GM08714 (cell line): ENCODE measurements at regions not wholly inside any gene's neighbourhood (a gene's known extent, or its start where the extent isn't known, plus 50 kb on each side); places are given as distances from the start of the nearest gene placed in this dataset.

ENCODE experiments used
- H3K4me3 ChIP-seq: fragments of 200-500 bp; sonication (Bioruptor generic); 2 replicates; pipeline ENCODE4 v1.5.1; 2014; ENCODE audit warnings: mild to moderate bottlenecking, low read length, inconsistent platforms
- ZNF274 ChIP-seq: IDR thresholded peaks from 2 replicates; pipeline ENCODE4 v1.6.1; 2012; ENCODE audit warnings: mild to moderate bottlenecking, low read depth, low read length

GRCh38 chr5:39898731-39899130 lies 474.0 kb upstream of the DAB2 start:
- no peak overlapping the region for H3K4me3 ChIP-seq
- TF ChIP-seq ZNF274: no peak

GRCh38 chr5:39896706-39897105 lies 471.9 kb upstream of the DAB2 start:
- no peak for TF ChIP-seq ZNF274
- H3K4me3 ChIP-seq: no peak overlapping the region

GRCh38 chr5:39896104-39896503 lies 471.3 kb upstream of the DAB2 start:
- H3K4me3 ChIP-seq: no peak overlapping the region
- no peak for TF ChIP-seq ZNF274

GRCh38 chr5:39892708-39893107 lies 467.9 kb upstream of the DAB2 start:
- H3K4me3 ChIP-seq: no peak overlapping the region
- no peak for TF ChIP-seq ZNF274

- no peak overlapping the region for H3K4me3 ChIP-seq
- TF ChIP-seq ZNF274: no peak
Observed at GRCh38 chr5:39891376-39891775, 466.6 kb upstream of the DAB2 start.

- no peak overlapping the region for H3K4me3 ChIP-seq
- TF ChIP-seq ZNF274: no peak
Observed at GRCh38 chr5:39880985-39881384, 456.2 kb upstream of the DAB2 start.

- no peak overlapping the region for H3K4me3 ChIP-seq
- TF ChIP-seq ZNF274: no peak
Observed at GRCh38 chr5:39877479-39877878, 452.7 kb upstream of the DAB2 start.

- no peak overlapping the region for H3K4me3 ChIP-seq
- TF ChIP-seq ZNF274: no peak
Observed at GRCh38 chr5:39876146-39876545, 451.4 kb upstream of the DAB2 start.

GRCh38 chr5:39870137-39870536 lies 445.4 kb upstream of the DAB2 start:
- no peak for TF ChIP-seq ZNF274
- H3K4me3 ChIP-seq: no peak overlapping the region

GRCh38 chr5:39869396-39869795 lies 444.6 kb upstream of the DAB2 start:
- TF ChIP-seq ZNF274: no peak
- H3K4me3 ChIP-seq: no peak overlapping the region

- H3K4me3 ChIP-seq: no peak overlapping the region
- no peak for TF ChIP-seq ZNF274
Observed at GRCh38 chr5:39867923-39868322, 443.1 kb upstream of the DAB2 start.

GRCh38 chr5:39863926-39864552 lies 439.3 kb upstream of the DAB2 start:
- H3K4me3 ChIP-seq: no peak overlapping the region
- no peak for TF ChIP-seq ZNF274

GRCh38 chr5:39857041-39857440 lies 432.3 kb upstream of the DAB2 start:
- no peak for TF ChIP-seq ZNF274
- no peak overlapping the region for H3K4me3 ChIP-seq

- H3K4me3 ChIP-seq: no peak overlapping the region
- TF ChIP-seq ZNF274: no peak
Observed at GRCh38 chr5:39854771-39855410, 430.1 kb upstream of the DAB2 start.

- no peak overlapping the region for H3K4me3 ChIP-seq
- TF ChIP-seq ZNF274: no peak
Observed at GRCh38 chr5:39850291-39850690, 425.5 kb upstream of the DAB2 start.

- no peak for TF ChIP-seq ZNF274
Observed at GRCh38 chr5:39846144-39846543, 421.4 kb upstream of the DAB2 start.

GRCh38 chr5:39843767-39844166 lies 419.0 kb upstream of the DAB2 start:
- H3K4me3 ChIP-seq: no peak overlapping the region
- no peak for TF ChIP-seq ZNF274

More at GRCh38 chr5:39846144-39846543, 421.4 kb upstream of the DAB2 start:
- no peak overlapping the region for H3K4me3 ChIP-seq
